GM06990 (cell line): ENCODE measurements at regions not wholly inside any gene's neighbourhood (a gene's known extent, or its start where the extent isn't known, plus 50 kb on each side); places are given as distances from the start of the nearest gene placed in this dataset.
"Not testable (repeated sequence)": the region's sequence is repeated elsewhere in the genome, so short reads cannot be mapped to it uniquely, and the experiment has no call there.

Source experiments
- DNase-seq: peaks from one replicate; pipeline ENCODE4 v3.0.0-alpha.2; 2011; ENCODE audit not compliant: insufficient read length; ENCODE audit errors: extremely low read depth
- H3K27me3 ChIP-seq: replicated peaks from 2 replicates; pipeline ENCODE4 v1.6.0; 2011; ENCODE audit warnings: low read length; ENCODE audit not compliant: control insufficient read depth, insufficient read depth
- H3K36me3 ChIP-seq: 2 replicates; pipeline ENCODE4 v1.5.1; 2011; ENCODE audit warnings: low read length; ENCODE audit not compliant: control insufficient read depth, insufficient read depth
- H3K4me3 ChIP-seq: replicated peaks from 2 replicates; pipeline ENCODE4 v1.5.1; 2011; ENCODE audit warnings: low read depth, mild to moderate bottlenecking, control low read depth, low read length
- CTCF ChIP-seq: IDR thresholded peaks from 2 replicates; pipeline ENCODE4 v1.5.1; 2011; ENCODE audit warnings: low read length, control low read depth, mild to moderate bottlenecking, inconsistent platforms; ENCODE audit not compliant: insufficient read depth, poor library complexity, severe bottlenecking

- Histone ChIP-seq H3K4me3 (no peak overlapping the region), H3K27me3 (no peaks in the 10 kb centered on the region), H3K36me3 (no peaks in the 10 kb centered on the region)
- no peak for TF ChIP-seq CTCF
- DNase-seq: no peak
Measured at GRCh38 chr9:27828908-27829307, 255.6 kb upstream of the C9orf72 start.

GRCh38 chr9:27829621-27830020 is 256.3 kb upstream of the C9orf72 start:
- H3K4me3 ChIP-seq: no peak overlapping the region
- no peak for TF ChIP-seq CTCF
- DNase-seq: no peak
- no peaks in the 10 kb centered on the region for H3K27me3 ChIP-seq
- H3K36me3 ChIP-seq: no peaks in the 10 kb centered on the region

GRCh38 chr9:27832108-27832507 is 258.8 kb upstream of the C9orf72 start:
- DNase-seq, H3K4me3 ChIP-seq, H3K27me3 ChIP-seq, H3K36me3 ChIP-seq: not testable (repeated sequence)

GRCh38 chr9:27835286-27835685 is 262.0 kb upstream of the C9orf72 start:
- no peaks in the 10 kb centered on the region for H3K36me3 ChIP-seq
- no peak overlapping the region for H3K4me3 ChIP-seq
- H3K27me3 ChIP-seq: no peaks in the 10 kb centered on the region
- DNase-seq: no peak
- TF ChIP-seq CTCF: no peak

GRCh38 chr9:27835746-27836145 is 262.5 kb upstream of the C9orf72 start:
- TF ChIP-seq CTCF: no peak
- Histone ChIP-seq H3K4me3 (no peak overlapping the region), H3K27me3 (no peaks in the 10 kb centered on the region), H3K36me3 (no peaks in the 10 kb centered on the region)
- no peak for DNase-seq

- no peak for TF ChIP-seq CTCF
Measured at GRCh38 chr9:27836661-27837401, 263.6 kb upstream of the C9orf72 start.

More at GRCh38 chr9:27836661-27837401, 263.6 kb upstream of the C9orf72 start:
- H3K4me3 ChIP-seq: no peak overlapping the region
- no peaks in the 10 kb centered on the region for H3K36me3 ChIP-seq
- H3K27me3 ChIP-seq: no peaks in the 10 kb centered on the region
- no peak for DNase-seq
